ENCODE measurements at regions not wholly inside any gene's neighbourhood (a gene's known extent, or its start where the extent isn't known, plus 50 kb on each side); places are given as distances from the start of the nearest gene placed in this dataset.

DNA sequence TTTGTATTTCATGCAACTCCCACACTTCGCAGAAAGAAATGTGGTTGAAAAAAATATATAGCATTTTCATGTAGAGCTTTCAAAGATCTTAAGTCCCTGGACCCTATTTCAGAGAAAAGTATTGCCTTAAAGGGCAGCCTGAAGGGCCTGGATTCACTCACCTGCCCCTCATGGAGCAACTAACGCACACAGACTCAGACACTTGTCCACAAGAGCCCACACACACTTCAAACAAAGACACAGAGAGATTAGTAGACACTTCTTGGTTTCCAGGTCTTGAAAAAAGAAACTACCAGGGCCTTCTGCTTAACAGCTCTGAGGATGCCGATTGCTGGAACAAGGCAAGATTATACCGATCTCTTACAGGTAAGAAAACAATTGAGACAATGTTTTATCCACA is 122.2 kb downstream of the ZBTB18 start:
- TF ChIP-seq, protein P1, sequence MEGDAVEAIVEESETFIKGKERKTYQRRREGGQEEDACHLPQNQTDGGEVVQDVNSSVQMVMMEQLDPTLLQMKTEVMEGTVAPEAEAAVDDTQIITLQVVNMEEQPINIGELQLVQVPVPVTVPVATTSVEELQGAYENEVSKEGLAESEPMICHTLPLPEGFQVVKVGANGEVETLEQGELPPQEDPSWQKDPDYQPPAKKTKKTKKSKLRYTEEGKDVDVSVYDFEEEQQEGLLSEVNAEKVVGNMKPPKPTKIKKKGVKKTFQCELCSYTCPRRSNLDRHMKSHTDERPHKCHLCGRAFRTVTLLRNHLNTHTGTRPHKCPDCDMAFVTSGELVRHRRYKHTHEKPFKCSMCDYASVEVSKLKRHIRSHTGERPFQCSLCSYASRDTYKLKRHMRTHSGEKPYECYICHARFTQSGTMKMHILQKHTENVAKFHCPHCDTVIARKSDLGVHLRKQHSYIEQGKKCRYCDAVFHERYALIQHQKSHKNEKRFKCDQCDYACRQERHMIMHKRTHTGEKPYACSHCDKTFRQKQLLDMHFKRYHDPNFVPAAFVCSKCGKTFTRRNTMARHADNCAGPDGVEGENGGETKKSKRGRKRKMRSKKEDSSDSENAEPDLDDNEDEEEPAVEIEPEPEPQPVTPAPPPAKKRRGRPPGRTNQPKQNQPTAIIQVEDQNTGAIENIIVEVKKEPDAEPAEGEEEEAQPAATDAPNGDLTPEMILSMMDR (IDR thresholded peaks at IDR 0.05; ENCODE audit: insufficient read depth, low read length, poor library complexity, severe bottlenecking), result no peak
- DNase-seq (ENCODE audit: extremely low read depth, insufficient read length), result no peak

DNA sequence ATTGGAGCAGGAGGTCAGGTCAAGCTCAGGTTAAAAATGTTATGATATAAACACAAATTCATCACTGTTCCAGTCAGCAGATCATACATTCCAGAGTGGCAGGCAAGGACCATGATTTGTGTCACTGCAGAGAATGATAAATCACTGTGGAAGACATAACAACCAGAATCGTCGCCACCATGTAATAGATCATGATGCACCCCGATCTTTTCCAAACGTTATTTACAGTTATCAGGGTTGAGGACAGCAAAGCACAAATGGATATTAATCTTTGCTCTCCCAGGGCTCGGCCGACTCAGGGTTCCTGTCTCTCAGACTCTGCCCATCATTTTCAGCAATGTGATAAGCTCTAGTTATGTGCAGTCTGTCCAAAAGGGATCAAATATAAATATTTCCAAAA is 122.7 kb downstream of the ZBTB18 start:
- TF ChIP-seq, protein P1 (IDR thresholded peaks at IDR 0.05; ENCODE audit: insufficient read depth, low read length, poor library complexity, severe bottlenecking), result no peak
- Histone ChIP-seq H3K27me3 (replicated peaks; ENCODE audit: control insufficient read depth, insufficient read depth, low read length) (no peaks in the 10 kb centered on the region), H3K4me3 (replicated peaks; ENCODE audit: low read depth, low read length) (no peak overlapping the region), H3K36me3 (ENCODE audit: control insufficient read depth, insufficient read depth, low read length) (no peaks in the 10 kb centered on the region)
- DNase-seq (ENCODE audit: extremely low read depth, insufficient read length), result no peak

More for the DNA sequence above, 122.2 kb downstream of the ZBTB18 start:
- Histone ChIP-seq H3K4me3 (replicated peaks; ENCODE audit: low read depth, low read length) (no peak overlapping the region), H3K27me3 (replicated peaks; ENCODE audit: control insufficient read depth, insufficient read depth, low read length) (no peaks in the 10 kb centered on the region), H3K36me3 (ENCODE audit: control insufficient read depth, insufficient read depth, low read length) (no peaks in the 10 kb centered on the region)

DNA sequence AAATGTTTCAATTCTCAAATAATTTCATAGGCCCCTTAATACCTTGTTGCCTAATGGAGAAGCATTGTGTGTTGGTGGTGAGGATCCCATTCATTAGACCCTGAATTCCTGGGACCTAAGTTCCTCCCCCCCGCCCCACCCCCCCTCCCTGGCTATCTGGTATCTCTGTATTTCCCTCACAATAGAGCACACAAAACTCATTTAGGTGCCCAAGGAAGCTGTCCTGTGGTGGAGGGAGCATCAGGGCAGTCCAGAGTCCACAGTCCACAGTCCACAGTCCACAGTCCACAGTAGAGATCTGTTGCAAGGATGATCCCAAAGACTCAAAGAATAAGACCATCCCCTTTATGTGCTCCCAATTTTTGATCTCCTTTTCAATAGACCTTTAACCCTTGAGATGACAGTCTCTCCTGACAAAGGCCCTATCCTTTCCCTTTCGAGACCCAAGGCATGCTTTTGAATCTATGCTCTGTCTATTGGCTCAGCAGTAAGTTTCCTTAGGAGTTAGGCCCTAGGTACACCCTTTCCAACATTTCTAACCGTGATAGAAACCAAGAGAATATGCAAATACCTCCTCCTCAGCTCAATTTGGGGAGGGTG is 123.9 kb downstream of the ZBTB18 start:
- TF ChIP-seq, protein P1 (IDR thresholded peaks at IDR 0.05; ENCODE audit: insufficient read depth, low read length, poor library complexity, severe bottlenecking), result no peak
- no peak for DNase-seq (ENCODE audit: extremely low read depth, insufficient read length)
- Histone ChIP-seq H3K27me3 (replicated peaks; ENCODE audit: control insufficient read depth, insufficient read depth, low read length) (no peaks in the 10 kb centered on the region), H3K4me3 (replicated peaks; ENCODE audit: low read depth, low read length) (no peak overlapping the region), H3K36me3 (ENCODE audit: control insufficient read depth, insufficient read depth, low read length) (no peaks in the 10 kb centered on the region)

DNA sequence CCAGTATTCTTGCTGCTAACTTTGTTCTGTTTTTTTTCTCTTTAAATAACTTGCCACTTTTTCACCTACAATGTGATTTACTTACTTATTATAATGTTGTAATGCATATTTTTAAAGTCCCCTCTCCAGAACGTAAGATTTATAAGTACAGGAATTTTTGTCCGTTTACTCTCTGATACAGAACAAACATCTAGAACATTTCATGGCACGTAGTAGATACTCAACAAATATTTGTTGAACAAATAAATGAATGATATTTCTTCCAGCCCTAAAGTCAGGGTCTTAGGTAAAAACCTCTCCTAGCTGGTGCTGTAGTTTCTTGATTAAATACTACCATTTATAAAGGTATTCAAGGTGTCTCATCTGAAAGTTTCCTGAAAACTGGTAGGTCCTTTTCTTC is 125.1 kb downstream of the ZBTB18 start:
- DNase-seq (ENCODE audit: extremely low read depth, insufficient read length), result no peak
- Histone ChIP-seq H3K27me3 (replicated peaks; ENCODE audit: control insufficient read depth, insufficient read depth, low read length) (no peaks in the 10 kb centered on the region), H3K36me3 (ENCODE audit: control insufficient read depth, insufficient read depth, low read length) (no peaks in the 10 kb centered on the region), H3K4me3 (replicated peaks; ENCODE audit: low read depth, low read length) (no peak overlapping the region)
- TF ChIP-seq, protein P1 (IDR thresholded peaks at IDR 0.05; ENCODE audit: insufficient read depth, low read length, poor library complexity, severe bottlenecking), result no peak

DNA sequence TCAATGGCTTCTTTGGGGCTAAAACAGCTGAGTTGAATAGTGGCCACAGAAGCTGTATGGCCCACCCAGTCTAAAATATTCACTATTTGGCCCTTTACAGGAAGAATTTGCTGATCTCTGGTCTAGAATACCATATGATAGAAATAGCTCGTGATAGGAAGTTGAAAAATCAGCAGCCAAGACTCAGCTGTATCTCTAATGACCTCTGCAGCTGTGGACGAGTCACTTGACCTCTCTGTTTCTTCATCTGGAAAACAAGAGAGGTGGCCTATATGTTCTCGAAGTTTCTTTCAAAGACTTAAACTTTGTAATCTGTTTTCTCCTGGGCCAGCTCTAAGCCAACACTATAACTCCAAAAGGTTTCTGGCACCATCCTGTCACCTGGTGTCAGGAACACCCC is 129.2 kb downstream of the ZBTB18 start:
- no peak for DNase-seq (ENCODE audit: extremely low read depth, insufficient read length)
- H3K36me3 ChIP-seq (ENCODE audit: control insufficient read depth, insufficient read depth, low read length), result no peaks in the 10 kb centered on the region
- H3K4me3 ChIP-seq (replicated peaks; ENCODE audit: low read depth, low read length), result no peak overlapping the region
- H3K27me3 ChIP-seq (replicated peaks; ENCODE audit: control insufficient read depth, insufficient read depth, low read length), result no peaks in the 10 kb centered on the region
- TF ChIP-seq, protein P1 (IDR thresholded peaks at IDR 0.05; ENCODE audit: insufficient read depth, low read length, poor library complexity, severe bottlenecking), result no peak

DNA sequence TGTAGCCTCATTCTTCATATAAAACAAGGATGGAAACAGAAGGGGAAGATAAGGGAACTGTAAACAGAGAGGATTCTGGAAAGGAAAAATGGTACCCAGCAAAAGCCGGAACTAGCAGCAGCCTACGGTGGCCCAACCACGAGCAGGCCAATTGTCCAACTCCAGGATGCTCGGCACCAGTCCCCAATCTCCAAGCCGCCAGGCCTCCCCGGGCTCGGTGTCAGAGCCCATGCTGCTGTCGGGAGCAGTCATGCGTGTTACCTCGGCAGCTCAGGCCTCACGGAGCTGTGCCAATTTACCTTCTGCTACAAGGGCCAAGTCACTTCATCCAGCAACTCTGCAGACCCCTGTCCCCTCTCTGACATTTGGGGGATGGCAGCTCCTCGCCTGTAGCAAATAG is 130.8 kb downstream of the ZBTB18 start:
- DNase-seq (ENCODE audit: extremely low read depth, insufficient read length), result no peak
- Histone ChIP-seq H3K27me3 (replicated peaks; ENCODE audit: control insufficient read depth, insufficient read depth, low read length) (no peaks in the 10 kb centered on the region; the same call in 1 of the 2 replicates), H3K36me3 (ENCODE audit: control insufficient read depth, insufficient read depth, low read length) (no peaks in the 10 kb centered on the region), H3K4me3 (replicated peaks; ENCODE audit: low read depth, low read length) (no peak overlapping the region)
- TF ChIP-seq, protein P1 (IDR thresholded peaks at IDR 0.05; ENCODE audit: insufficient read depth, low read length, poor library complexity, severe bottlenecking), result no peak
